ENCODE measurements at regions not wholly inside any gene's neighbourhood (a gene's known extent, or its start where the extent isn't known, plus 50 kb on each side); places are given as distances from the start of the nearest gene placed in this dataset.

DNA sequence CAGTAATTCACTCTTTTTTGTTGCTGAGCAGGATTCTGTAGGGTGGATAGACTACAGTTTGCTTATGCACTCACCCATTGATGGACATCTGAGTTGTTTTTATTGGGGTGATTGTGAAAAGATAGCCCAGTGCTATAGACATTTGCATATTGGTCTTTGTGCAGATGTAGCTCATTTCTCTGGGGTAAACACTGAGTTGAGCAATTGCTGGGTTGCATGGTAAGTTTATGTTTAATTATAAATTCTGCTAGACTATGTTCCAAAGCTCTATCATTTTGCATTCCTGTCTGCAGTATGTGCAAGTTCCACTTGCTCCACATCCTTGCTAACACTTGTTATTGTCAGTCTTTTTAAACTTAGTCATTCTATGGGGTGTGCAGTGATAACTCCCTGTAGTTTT, 65.4 kb upstream of the RFLNA start:
- H3K4me3 ChIP-seq (ENCODE audit: low read depth, low read length), result no peak overlapping the region
- TF ChIP-seq, protein P1, sequence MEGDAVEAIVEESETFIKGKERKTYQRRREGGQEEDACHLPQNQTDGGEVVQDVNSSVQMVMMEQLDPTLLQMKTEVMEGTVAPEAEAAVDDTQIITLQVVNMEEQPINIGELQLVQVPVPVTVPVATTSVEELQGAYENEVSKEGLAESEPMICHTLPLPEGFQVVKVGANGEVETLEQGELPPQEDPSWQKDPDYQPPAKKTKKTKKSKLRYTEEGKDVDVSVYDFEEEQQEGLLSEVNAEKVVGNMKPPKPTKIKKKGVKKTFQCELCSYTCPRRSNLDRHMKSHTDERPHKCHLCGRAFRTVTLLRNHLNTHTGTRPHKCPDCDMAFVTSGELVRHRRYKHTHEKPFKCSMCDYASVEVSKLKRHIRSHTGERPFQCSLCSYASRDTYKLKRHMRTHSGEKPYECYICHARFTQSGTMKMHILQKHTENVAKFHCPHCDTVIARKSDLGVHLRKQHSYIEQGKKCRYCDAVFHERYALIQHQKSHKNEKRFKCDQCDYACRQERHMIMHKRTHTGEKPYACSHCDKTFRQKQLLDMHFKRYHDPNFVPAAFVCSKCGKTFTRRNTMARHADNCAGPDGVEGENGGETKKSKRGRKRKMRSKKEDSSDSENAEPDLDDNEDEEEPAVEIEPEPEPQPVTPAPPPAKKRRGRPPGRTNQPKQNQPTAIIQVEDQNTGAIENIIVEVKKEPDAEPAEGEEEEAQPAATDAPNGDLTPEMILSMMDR (IDR thresholded peaks at IDR 0.05; ENCODE audit: low read depth, low read length, missing control alignments), result no peak
- DNase-seq (ENCODE audit: low read depth), result no peak
- in situ Hi-C loops (cut with HindIII; ENCODE audit: low sequenced_read_pairs), result no loop called here

DNA sequence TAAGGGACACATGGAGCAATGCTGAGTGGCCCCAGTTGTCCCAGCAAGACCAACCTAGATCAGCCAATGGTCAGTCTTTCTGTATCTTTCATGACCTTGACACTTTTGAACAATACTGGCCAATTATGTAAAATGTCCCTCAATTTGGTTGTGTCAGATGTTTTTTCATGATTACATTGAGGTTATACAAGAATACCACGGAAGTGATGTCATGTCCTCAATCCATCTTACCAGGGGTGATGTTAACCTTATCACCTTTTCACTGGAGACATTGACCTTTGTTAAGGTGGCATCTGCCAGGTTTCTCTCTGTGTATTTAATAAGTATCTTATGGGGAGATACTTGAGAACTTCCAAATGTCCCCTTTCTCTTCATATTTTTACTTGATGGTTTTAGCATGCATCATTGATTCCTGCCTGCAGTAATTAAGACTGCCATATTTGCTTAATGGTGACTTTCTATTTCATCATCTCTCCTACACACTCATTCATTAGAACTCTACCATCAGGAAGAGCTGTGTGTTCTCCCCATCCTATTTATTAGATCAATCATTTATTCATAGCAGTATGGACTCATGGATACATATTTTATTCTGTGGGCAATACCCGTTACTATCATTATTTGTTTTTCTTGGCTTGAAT, 64.7 kb upstream of the RFLNA start:
- in situ Hi-C loops (cut with HindIII; ENCODE audit: low sequenced_read_pairs), result no loop called here
- no peak for DNase-seq (ENCODE audit: low read depth)
- TF ChIP-seq, protein P1 (IDR thresholded peaks at IDR 0.05; ENCODE audit: low read depth, low read length, missing control alignments), result no peak
- no peak overlapping the region for H3K4me3 ChIP-seq (ENCODE audit: low read depth, low read length)

DNA sequence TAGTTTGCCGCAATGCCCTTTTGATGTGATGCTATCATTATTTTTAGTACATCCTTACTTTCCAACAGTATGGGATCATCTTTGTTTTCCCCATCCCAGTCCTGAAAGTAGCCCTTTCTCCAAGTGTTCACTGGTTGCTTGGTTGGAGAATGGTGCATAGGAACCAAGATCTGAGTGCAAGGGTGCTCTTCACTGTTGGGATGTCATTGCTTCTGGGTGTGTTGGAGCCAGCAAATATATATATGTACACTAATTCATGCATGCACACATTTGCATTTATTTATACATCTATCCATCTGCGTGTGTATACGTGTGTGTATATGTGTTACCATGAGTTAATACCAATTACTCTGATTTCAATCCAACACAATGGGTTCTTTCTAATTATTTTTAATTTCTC, 64.1 kb upstream of the RFLNA start:
- DNase-seq (ENCODE audit: low read depth), result no peak
- no peak overlapping the region for H3K4me3 ChIP-seq (ENCODE audit: low read depth, low read length)
- in situ Hi-C loops (cut with HindIII; ENCODE audit: low sequenced_read_pairs), result no loop called here
- TF ChIP-seq, protein P1 (IDR thresholded peaks at IDR 0.05; ENCODE audit: low read depth, low read length, missing control alignments), result no peak

DNA sequence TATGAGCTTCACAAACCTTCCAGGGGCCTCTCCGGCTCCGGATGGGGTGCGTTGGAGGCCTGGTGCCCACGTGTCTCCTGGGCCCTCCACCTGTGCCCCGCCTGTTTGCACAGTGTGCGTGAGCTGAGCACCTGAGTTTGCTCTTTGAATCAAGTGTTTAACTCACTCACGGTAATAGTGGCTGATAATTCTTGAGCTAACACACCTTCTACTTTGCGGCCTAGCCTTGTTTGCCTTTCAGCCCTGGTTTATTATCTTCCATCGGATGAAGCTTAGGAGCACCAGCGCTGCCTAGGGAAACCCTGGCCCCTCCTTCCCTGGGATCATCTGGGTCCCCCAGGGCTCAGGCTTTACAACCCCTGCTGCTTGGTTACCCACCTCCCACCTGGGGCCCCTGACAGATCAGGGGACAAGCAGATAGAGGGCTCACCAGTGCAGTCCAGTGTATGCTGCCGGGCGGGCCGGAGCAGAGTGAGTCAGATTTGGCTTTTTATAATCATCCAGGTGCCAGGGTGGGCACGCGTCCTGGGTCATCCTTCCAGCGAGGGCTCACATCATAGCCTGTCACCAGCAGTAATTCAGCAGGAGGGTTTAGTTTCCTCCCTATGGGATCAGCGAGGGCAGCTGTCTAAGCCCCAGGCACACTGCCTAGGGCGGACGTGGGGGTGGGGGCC, 62.8 kb upstream of the RFLNA start:
- no peak overlapping the region for H3K4me3 ChIP-seq (ENCODE audit: low read depth, low read length)
- in situ Hi-C loops (cut with HindIII; ENCODE audit: low sequenced_read_pairs), result no loop called here
- TF ChIP-seq, protein P1 (IDR thresholded peaks at IDR 0.05; ENCODE audit: low read depth, low read length, missing control alignments), result no peak
- DNase-seq (ENCODE audit: low read depth), result no peak

DNA sequence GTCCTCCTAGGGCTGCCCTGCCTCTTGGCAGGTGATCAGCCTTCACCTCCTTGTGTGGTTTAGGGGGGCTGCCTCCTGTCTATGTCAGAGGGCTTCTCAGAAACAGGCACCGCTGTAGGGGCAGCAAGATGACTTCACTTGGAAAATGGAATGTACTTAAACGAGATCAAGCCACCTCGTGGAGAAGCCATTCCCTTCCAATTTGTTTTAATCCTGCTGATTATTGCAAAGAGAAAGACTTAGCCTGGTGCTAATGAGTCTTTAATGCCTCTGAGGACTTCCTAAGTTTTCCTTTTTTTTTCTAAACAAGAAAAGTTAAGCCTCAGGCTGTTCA, 62.3 kb upstream of the RFLNA start:
- TF ChIP-seq, protein P1 (IDR thresholded peaks at IDR 0.05; ENCODE audit: low read depth, low read length, missing control alignments), result no peak
- no peak overlapping the region for H3K4me3 ChIP-seq (ENCODE audit: low read depth, low read length)
- in situ Hi-C loops (cut with HindIII; ENCODE audit: low sequenced_read_pairs), result no loop called here
- no peak for DNase-seq (ENCODE audit: low read depth)

DNA sequence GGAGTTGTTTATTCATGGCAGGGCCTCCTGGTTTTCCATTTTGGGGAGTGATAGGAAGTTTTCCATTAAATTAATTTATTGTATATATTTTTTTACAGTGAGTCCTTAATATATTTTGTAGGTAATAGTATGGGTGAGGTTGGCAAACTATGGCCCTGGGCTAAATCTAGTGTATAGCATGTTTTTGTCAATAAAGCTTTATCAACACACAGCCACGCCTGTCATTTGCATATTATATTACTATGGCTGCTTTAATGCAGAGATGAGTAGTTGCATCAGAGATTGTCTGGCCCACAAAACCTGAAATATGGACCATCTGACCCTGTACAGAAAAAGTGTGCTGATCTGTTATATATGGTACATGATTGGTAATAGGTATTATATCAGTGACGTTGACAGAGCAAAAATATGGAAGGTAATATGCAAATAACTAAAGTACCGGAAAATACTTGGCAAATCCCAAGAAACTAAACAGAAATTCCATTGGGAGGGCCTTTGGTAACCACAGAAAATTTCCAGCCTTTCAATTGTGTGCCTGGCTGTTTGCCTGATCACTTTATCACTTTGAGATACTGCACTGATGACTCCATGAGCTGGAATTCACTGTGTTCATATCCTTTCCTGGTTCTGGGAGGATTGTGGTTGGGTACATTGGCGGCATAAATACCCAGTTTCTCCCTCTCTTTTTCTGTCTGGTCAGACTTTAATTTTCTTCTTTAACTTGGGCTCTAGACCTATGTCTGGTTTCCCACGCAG, 61.7 kb upstream of the RFLNA start:
- DNase-seq (ENCODE audit: low read depth), result peak; percentile 95
- TF ChIP-seq, protein P1 (IDR thresholded peaks at IDR 0.05; ENCODE audit: low read depth, low read length, missing control alignments), result no peak
- in situ Hi-C loops (cut with HindIII; ENCODE audit: low sequenced_read_pairs), result no loop called here
- H3K4me3 ChIP-seq (ENCODE audit: low read depth, low read length), result no peak overlapping the region

Data from astrocyte of the cerebellum (primary cell).